ENCODE measurements at regions not wholly inside any gene's neighbourhood (a gene's known extent, or its start where the extent isn't known, plus 50 kb on each side); places are given as distances from the start of the nearest gene placed in this dataset.

DNA sequence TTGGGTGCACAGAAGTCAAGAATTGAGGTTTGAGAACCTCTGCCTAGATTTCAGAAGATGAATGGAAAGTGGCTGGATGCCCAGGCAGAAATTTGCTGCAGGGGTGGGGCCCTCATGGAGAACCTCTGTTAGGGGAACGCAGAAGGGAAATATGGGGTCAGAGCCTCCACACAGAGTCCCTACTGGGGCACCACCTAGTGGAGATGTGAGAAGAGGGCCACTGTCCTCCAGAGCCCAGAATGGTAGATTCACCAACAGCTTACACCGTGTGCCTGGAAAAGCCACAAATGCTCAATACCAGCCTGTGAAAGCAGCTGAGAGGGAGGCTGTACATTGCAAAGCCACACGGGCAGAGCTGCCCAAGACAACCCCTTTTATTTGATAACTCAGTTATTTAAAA lies 383.5 kb downstream of the TLE4 start:
- TF ChIP-seq CTCF (IDR thresholded peaks at IDR 0.05) (no peak), POLR2AphosphoS5 (IDR thresholded peaks at IDR 0.05; ENCODE audit: low read depth, low read length) (no peak), SIN3A (IDR thresholded peaks at IDR 0.05; ENCODE audit: borderline replicate concordance, insufficient read depth, low read depth, low read length) (no peak), REST (IDR thresholded peaks at IDR 0.05; ENCODE audit: insufficient read depth in 1 of 2, low read depth in 2 of 2, low read length in 1 of 2) (no peak)

All from Panc1 (cell line).